Skeletal muscle cell (primary cell): ENCODE measurements at regions not wholly inside any gene's neighbourhood (a gene's known extent, or its start where the extent isn't known, plus 50 kb on each side); places are given as distances from the start of the nearest gene placed in this dataset.

Experiments used
- DNase-seq: peaks from one replicate; pipeline ENCODE4 v3.0.0-alpha.2; 2010; ENCODE audit warnings: low read depth
- H3K4me3 ChIP-seq: 2 replicates; pipeline ENCODE4 v1.5.1; 2011; ENCODE audit warnings: low read depth, mild to moderate bottlenecking, control low read depth, low read length, moderate library complexity

DNA sequence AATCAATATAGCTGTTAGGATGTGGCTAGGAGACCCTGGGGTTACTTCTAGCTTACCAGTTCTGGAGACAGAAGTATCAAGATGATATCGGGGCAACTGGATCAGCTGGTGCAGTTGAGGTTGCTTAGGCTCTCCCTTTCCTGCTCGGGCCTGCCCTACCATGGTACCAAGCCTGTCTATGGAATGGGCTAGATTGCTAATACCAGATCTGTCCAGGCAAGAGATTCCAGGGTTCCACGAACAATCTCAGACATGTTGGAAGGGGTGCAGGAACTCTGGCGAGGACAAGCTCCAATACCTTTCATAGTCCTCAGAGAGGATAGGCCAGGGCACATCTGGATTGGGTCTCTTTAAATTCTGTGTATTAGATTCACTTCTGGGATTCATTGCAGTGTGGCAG lies 53.8 kb downstream of the ADM start:
- no peak for DNase-seq

DNA sequence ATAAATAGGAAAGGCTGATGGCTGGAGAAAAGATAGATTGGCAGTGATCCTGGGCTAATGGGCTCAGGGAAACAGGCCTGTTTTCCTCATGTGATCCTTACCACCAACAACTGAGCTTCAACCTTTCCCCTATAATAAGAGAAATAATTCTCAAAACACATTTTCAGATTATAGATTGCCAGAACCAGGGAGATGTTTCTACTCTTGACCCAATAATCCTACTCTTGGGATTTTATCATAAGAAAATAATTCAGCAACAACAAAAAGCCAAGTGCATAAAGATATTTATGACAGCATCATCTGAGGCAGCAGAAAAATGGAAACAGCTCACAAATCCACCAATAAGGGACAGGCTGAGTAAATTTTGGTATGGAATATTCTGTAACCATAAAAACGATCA lies 54.3 kb downstream of the ADM start:
- no peak overlapping the region for H3K4me3 ChIP-seq
- no peak for DNase-seq

More for the DNA sequence above, 53.8 kb downstream of the ADM start:
- H3K4me3 ChIP-seq = no peak overlapping the region

DNA sequence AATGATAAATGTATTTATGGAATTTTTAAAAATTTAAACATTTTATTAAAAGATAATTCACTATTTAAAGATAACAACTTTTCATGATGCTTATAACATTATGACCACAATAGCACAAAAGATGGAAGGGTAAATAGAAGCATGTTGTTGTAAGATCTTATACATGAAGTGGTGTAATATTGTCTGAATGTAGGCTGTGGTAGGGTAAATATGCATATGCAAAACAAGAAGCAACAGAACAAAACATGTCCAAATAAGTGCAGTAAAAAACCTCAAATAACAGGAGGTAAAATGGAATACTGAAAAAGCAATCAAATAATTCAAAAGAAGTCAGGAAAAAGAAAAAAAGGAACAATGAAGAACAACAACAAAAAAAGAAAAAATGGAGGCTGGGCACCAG lies 56.0 kb downstream of the ADM start:
- no peak overlapping the region for H3K4me3 ChIP-seq
- DNase-seq = no peak

DNA sequence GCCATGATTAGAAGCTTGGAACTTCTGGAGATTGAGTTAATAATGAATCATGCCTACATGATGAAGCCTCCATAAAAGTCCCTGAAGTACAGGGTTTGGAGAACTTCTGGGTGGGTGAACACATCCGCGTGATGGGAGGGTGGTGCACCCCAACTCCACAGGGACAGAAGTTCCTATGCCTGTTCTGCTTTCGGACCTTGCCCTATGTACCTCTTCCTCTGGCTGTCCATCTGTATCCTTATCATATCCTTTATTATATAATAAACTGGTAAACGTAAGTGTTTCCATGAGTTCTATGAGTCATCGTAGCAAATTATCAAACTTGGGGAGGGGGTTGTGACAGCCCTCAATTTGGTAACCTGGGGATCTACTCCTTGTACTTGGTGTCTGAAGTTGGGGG lies 60.2 kb downstream of the ADM start:
- H3K4me3 ChIP-seq = no peak overlapping the region
- DNase-seq = no peak

DNA sequence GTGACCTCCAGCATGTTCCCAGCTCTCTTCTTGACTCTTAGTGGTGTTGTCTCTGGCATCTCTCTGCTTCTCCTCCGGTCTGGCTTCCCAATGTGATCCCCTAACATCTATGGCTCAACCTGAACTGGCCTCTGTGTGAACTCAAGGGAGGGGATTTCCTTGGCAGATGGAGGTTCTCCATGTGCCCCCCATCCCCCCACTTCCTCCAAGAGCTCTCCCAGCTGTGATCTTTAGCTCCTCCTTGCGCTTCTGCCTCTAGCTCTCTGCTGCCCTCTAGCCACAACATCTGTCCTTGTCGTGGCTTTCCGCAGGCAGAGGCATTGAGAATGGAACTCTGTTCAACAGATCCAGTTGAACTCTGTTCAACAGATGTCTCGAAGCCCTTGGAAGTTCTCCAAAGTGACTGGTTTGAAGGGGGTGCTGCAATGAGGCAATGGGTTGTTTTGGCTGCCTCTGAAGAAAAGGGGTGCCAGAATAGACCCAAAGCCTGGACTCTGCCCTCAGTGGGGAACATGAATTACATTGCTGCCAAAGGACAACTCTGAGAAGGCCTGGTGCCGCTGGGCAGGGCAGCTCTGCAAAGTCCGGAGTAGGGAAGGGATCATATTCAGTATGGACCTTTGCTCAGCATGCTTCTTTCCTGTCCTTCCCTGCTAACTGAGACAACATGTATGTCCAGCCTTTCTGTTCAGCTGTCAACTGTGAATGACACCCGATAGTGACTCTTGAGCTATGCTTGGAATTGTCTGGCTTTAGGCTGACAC lies 61.9 kb downstream of the ADM start:
- no peak overlapping the region for H3K4me3 ChIP-seq
- DNase-seq = peak; percentile 91

DNA sequence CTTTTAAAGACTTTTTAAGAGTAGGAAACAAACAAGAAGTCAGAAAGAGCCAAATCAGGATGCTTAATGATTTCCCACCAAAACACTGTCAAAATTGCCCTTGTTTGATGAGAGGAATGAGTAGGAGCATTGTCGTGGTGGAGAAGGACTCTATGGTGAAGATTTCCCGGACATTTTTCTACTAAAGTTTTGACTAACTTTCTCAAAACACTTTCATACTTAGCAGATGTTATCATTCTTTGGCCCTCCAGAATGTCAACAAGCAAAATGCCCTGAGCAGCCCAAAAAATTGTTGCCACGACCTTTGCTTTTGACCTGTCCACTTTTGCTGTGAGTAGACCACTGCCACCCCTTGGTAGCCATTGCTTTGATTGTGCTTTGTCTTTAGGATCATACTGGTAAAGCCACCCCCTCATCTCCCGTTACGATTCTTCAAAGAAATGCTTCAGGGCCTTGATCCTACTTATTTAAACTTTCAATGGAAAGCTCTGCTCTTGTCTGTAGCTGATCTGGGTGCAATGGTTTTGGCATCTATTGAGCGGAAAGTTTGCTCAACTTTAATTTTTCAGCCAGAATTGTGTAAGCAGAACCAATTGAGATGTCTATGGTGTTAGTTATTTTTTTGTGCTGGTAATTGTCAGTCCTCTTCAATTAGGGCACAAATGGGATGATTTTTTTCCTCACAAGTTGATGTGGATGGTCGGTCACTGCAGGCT lies 67.2 kb downstream of the ADM start:
- no peak overlapping the region for H3K4me3 ChIP-seq
- DNase-seq = no peak

DNA sequence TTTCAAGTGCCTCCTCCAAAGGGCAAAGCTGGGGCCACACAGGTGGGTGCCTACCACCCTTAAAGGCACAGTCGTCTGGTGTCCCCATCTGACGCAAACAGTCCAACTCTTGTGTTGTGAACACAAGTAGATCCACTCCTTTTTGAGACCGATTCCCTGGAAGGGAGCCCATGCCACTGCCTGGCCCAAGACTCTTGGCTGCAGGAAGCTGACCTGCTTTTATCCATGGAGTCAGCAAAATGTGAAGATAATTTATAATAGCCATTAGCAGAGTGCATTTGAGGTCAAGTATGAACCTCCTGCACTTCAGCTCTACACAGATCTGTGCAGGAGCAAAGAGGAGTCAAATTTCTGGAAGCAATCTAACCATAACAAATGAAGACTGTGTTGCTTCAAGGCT lies 68.5 kb downstream of the ADM start:
- DNase-seq = no peak
- H3K4me3 ChIP-seq = no peak overlapping the region

DNA sequence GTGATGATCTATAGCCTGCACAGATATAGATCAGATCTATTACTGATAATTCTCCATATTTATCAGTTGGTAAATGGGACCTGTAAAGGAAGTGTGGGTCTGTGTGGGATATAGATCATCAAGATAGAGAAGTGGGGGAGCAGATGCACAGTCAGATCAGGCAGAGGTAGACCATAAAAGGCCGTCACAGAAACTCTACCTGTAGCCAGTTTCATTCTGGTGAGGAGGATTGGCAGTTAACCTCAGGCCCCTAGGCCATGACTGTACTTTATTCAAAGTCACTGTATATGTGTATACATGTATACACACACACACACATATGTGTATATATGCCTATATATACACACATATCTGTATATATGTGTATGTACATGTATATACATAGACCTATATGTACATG lies 69.1 kb downstream of the ADM start:
- no peak overlapping the region for H3K4me3 ChIP-seq
- no peak for DNase-seq

DNA sequence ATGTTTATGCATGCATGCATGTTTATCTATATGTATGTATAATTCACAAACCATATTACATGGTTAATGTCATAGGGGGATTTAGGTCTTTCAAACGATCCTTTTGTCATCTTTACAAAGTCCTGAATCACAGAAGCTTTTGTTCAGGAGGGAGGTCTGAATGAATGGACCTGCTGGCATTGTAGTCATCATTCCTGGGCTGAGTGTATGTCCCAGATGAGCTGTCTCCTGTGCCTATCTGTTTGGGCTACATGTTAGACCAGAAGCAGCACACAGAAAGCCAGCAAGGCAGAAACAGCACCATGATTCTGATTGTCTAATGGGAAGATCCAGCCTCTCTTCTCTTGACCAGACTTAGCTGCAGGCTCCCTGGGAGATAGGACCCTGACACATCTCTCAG lies 69.5 kb downstream of the ADM start:
- DNase-seq = no peak
- no peak overlapping the region for H3K4me3 ChIP-seq

DNA sequence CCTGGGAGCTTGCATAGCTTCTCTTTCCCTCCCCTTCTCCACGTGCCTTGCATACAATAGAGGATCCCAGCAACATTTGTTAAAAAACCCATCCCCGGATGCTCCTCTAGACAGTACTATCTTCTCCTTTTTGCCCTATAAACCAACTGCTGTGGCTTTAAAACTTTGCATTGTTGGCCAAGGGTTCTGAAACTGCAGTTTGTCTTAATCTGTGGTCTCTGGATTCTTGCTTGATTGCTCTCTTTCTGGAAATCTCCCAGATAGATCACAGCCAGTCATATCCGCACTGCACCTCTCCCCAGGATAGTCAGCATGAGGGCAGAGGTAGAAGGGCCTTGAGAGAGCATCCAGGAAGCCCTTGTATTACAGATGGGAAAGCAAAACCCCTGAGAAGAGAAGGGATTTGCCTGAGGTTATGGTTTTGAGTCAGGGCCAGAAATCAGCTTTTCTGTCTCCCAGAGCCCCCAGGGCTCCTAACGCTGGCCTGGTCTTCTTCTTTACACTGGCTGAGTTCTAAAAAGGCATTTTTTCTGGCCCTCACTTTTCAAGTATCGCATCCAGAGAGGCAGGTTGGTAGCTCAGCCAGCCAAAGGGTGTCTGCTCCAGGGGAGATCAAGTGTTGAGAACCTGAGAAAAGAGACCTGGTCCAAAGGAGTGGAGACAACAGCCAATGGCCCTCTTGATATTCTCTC lies 70.6 kb downstream of the ADM start:
- peak; percentile 90 for DNase-seq

DNA sequence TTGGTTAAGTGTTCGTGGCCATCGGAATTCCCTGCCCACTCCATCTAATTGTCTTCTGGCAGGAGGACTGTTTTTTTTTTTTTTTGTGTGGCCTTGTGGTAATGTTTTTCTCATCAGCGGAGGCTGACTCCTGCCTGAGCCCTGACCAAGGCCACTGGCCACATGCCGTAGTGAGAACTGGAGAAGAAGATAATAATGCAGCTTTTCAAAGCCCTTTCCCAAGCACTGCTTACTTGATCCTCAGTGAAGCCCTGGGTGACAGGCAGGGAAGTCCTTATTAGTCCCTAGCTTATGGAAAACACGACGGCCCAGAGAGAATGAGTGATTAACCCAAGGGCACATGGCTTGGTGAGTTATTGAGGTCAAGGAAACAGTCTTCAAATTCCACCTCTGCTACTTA lies 71.2 kb downstream of the ADM start:
- DNase-seq = no peak
- H3K4me3 ChIP-seq = no peak overlapping the region

More for the DNA sequence above, 70.6 kb downstream of the ADM start:
- H3K4me3 ChIP-seq = no peak overlapping the region

DNA sequence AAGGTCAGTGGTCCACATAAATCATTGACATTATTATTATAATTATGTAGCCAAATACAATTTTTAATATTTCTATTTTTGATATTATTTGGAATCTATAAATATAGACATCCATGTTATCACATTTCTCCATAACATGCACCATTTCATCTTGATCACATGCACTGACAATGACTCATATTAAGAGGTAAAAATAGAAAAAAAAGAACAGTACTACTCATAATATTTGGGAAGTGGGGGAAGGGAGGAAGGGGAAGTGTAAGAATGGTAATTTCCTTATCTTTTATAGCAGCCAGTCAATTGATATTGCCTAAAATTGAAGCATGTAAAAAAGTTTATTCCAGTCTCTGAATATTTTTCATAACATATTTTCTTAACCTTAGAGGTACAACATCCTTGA lies 72.3 kb downstream of the ADM start:
- no peak for DNase-seq
- H3K4me3 ChIP-seq = no peak overlapping the region

DNA sequence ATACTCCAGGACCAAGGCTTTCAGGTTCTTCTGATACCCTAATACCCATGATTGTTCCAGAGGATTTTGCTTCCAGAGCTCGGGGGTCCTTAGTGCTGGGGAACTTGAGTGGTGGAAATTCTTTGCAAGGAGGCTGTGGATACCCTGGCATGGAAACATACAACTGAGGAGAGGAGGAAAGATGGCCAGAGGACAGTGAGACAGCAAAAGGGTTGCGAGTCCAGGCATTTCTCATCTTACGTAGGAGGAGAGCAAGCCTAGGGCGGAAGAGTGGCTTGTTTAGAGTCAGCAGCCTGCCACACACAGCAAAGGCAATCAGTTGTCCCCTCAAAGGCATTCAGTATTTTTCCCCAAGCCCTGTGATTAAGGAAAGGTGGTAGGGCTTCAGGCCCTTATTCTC lies 73.5 kb downstream of the ADM start:
- no peak overlapping the region for H3K4me3 ChIP-seq
- no peak for DNase-seq

DNA sequence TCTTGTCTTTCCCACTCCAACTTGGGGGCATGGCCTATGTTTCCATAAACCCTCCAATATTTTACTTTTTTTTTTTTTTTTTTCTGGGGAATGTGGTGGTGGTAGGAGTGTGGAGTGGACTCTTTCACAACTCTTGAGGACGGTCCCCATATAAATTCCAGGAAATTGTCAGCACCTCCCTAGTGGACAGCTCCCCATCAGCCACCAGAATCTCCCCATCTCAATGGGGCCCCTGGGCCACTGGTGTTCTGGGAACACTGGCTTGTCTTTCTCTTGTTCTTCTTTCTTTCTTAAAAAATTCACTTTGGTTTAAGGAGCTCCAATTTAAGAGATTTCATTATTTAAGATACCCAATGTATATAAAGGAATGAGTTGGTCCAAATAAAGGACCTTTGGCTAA lies 74.1 kb downstream of the ADM start:
- H3K4me3 ChIP-seq = no peak overlapping the region
- no peak for DNase-seq

DNA sequence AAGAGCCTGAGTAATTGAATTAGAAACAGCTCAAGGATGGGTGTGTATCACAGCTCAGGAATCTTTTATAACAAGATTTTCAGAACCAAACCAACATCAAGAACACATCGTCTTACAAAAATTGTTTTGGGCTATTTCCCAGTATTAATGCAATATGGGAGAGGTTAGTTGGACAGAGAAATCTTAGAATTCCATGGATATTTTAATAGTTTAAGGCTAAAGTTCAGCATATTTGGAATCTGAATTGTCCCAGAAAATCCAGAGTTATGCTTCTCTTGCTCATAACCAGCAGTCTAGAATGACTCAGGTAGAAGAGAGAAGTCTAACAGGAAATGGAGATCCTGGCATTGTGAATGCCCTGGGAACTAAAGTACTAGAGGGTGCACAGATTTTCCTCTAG lies 74.6 kb downstream of the ADM start:
- DNase-seq = no peak
- H3K4me3 ChIP-seq = no peak overlapping the region

DNA sequence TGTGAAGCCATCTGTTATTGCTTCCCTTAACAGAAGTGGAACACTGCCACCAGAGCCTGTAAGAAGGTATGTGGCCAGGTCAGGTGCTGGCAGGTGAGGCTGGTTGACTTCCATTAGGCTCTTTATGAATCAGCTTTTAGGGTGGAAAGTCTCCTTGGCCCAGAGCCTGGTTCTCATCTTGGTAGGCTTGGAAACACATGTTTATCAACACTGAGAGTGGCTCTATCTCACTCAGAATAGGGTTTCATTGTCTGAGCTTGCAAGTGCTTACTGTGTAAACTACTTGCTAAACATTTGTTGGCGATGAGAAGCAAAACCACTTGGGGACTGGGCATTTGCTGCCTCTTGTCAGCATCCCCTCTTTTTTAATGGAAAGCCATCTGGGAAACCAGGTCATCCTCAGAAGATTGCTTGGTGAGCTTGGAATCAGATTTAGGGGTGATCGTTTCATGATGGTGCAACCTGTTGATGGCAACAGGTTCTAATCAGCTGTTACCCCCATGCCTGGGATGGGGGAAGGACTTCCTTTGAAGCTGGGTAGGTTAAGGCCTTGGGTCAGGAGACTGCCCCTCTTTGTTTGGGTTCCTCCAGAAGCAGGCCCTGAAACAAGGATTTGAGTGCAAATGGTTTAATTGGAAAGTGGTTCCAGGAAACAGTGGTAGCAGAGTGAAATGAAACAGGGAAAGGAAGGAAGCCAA lies 75.0 kb upstream of the AMPD3 start:
- H3K4me3 ChIP-seq = no peak overlapping the region
- DNase-seq = no peak

DNA sequence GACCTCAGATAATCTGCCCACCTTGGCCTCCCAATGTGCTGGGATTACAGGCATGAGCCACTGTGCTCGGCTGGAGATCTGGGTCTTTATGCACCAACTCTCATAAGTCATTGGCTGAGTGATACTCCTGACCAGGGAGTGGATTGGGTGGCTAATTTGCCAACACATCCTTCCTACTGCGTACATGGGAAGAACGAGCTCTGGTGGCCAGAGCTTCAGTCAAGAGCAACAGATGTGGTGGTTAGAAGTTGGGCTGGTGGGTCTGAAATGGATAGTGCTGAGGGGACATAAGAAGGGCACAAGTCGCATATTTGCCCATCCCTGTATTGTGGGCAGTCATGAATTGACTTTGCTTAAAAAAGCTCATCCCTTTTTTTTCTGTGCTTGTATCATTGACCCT lies 74.1 kb upstream of the AMPD3 start:
- DNase-seq = no peak
- no peak overlapping the region for H3K4me3 ChIP-seq

DNA sequence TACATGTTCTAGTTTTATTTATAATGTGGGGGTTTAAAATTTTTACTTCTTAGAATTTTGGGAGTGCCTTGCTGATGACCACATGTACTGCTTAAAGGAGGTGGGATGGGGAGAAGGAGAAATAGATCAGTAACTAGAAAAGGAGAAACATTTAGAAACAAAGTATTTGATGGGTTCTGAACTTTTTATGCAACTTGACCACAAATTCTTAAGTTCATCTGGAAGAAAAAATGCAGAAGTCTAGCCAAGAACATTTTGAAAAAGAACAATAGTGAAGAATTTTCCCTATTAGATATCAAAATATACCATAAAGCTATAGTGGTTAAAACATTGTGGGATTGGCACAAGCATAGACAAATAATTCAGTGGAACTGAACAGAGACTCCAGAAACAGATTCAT lies 73.3 kb upstream of the AMPD3 start:
- no peak overlapping the region for H3K4me3 ChIP-seq
- DNase-seq = no peak

DNA sequence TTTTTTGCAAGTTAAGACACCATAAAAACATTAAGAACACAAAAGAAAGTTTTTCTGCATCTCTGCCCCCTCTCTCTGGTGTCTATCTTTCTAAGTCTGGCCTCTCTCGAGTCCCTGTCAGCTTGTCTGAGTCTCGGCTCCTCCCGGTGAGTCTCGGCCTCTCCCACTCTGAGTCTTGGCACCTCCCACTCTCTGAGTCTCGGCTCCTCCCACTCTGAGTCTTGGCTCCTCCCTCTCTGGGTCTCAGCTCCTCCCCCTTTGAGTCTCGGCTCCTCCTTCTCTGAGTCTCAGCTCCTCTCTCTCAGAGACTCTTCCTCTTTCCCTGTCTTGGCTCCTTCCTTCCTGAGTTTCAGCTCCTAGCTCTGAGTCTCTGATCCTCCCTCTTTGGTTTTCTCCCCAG lies 72.5 kb upstream of the AMPD3 start:
- H3K4me3 ChIP-seq = no peak overlapping the region
- DNase-seq = no peak

DNA sequence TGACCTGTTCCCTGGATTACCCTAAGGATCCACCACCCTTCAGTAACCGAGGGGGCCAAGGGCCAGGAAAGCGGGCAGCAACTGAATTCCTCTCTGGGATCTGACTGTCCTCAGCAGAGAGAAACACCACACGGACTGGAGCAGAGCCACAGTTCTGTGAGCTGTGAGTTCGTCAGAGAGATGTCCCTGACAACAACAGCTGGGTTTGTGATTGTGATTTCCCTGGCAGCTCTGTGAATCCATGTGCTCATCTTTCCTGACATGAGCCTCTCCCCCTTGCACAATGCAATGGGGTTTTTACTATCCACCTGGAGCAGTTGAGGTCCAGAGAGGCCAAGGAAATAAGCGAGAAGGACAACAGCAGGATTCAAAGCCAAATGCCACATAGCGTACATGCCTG lies 69.4 kb upstream of the AMPD3 start:
- DNase-seq = peak; percentile 83
- H3K4me3 ChIP-seq = no peak overlapping the region
